ENCODE measurements at regions not wholly inside any gene's neighbourhood (a gene's known extent, or its start where the extent isn't known, plus 50 kb on each side); places are given as distances from the start of the nearest gene placed in this dataset.

DNA sequence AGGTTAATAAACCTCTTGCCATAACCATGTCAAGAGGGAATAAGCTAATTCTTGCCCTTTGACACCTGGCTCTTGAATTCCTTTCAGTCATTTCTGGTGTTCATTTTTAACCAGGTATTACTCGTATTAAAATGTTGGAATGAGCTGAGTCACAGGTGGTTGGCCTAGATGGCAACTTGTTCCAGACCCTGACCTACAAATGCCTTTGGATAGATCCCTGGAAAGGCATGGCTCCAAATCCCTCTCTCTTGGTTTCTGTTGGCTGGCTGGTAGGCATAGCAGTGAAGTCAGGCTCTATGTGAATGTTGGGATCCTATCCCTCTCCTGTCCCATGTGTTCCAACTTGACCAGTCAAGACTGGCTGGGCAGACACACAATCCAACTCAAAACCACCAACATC lies 277.1 kb upstream of the PROK2 start:
- Histone ChIP-seq H2AFZ (ENCODE audit: low read length) (no peak overlapping the region), H3K4ac (replicated peaks; ENCODE audit: insufficient read length, low read depth, low read length) (no peak overlapping the region), H3K4me2 (ENCODE audit: insufficient read depth in 1 of 2, low read depth in 2 of 2, low read length in 2 of 2) (no peak overlapping the region), H3K79me1 (ENCODE audit: low read depth, low read length) (no peaks in the 10 kb centered on the region), H3K14ac (ENCODE audit: insufficient read length) (no peak overlapping the region), H2BK15ac (ENCODE audit: low read length) (no peak overlapping the region), H3K56ac (replicated peaks; ENCODE audit: insufficient read length, low read depth, low read length) (no peak overlapping the region), H4K20me1 (replicated peaks in 1 of 2; ENCODE audit: control insufficient read depth in 1 of 2, insufficient read depth in 2 of 2, low read length in 2 of 2) (no peaks in the 10 kb centered on the region), H3K36me3 (ENCODE audit: control insufficient read depth in 2 of 4, insufficient read depth in 4 of 4, low read length in 3 of 4) (no peaks in the 10 kb centered on the region), H4K5ac (ENCODE audit: insufficient read length, low read depth, low read length) (no peak overlapping the region), H4K8ac (ENCODE audit: extremely low read depth, insufficient read depth, low read length) (no peak overlapping the region), H3K18ac (ENCODE audit: extremely low read depth, low read length) (no peak overlapping the region), H3K23ac (ENCODE audit: insufficient read length) (no peak overlapping the region), H3K4me1 (replicated peaks in 1 of 4; ENCODE audit: control insufficient read depth in 3 of 4, insufficient read depth in 4 of 4, low read length in 3 of 4) (no peaks in the 10 kb centered on the region), H2BK5ac (ENCODE audit: low read depth, low read length) (no peak overlapping the region), H3K9me3 (ENCODE audit: insufficient read depth in 2 of 2, low read depth in 1 of 2, low read length in 1 of 2) (peaks cover 0 to 5% of the 10 kb centered on the region in 2 experiments; a peak in 2 of 4 replicates), H2AK5ac (ENCODE audit: low read depth, low read length) (no peak overlapping the region), H3K27ac (ENCODE audit: low read depth, low read length) (no peak overlapping the region), H3K23me2 (ENCODE audit: low read depth, low read length) (no peaks in the 10 kb centered on the region), H2BK120ac (replicated peaks; ENCODE audit: low read depth, low read length) (no peak overlapping the region), H3K9ac (replicated peaks in 1 of 4; ENCODE audit: extremely low read depth in 1 of 4, low read depth in 3 of 4, low read length in 3 of 4) (no peak overlapping the region), H3K4me3 (ENCODE audit: extremely low read depth in 1 of 4, insufficient read depth in 2 of 4, low read depth in 3 of 4, low read length in 4 of 4) (no peak overlapping the region), H2BK12ac (ENCODE audit: low read depth, low read length) (no peak overlapping the region), H4K91ac (replicated peaks; ENCODE audit: insufficient read length, low read length) (no peak overlapping the region), H3K79me2 (ENCODE audit: control insufficient read depth in 1 of 2, insufficient read depth in 2 of 2, low read length in 2 of 2) (no peaks in the 10 kb centered on the region), H3K27me3 (replicated peaks in 1 of 4; ENCODE audit: control insufficient read depth in 3 of 4, extremely low read depth in 1 of 4, insufficient read depth in 3 of 4, low read length in 3 of 4) (no peaks in the 10 kb centered on the region), H2BK20ac (ENCODE audit: low read length) (no peak overlapping the region)
- ChIA-PET CTCF (ENCODE audit: partially characterized antibody) (interaction anchor here (0.6 to 2.3 kb wide), 4 partner anchors 8 to 868 kb away, joined by 3 to 7 read pairs (median 4); no protein-coding TSS in a partner anchor), POLR2A (ENCODE audit: partially characterized antibody) (no interaction called here)
- TF ChIP-seq TEAD4 (IDR thresholded peaks at IDR 0.05; ENCODE audit: low read depth, low read length), result no peak
- TF ChIP-seq NRF1 (IDR thresholded peaks at IDR 0.05; ENCODE audit: low read depth, low read length), result no peak
- TF ChIP-seq BCL11A (IDR thresholded peaks at IDR 0.05; ENCODE audit: low read depth in 2 of 2, low read length in 2 of 2), result no peak
- no peak for TF ChIP-seq TAF1 (IDR thresholded peaks at IDR 0.05; ENCODE audit: low read depth, low read length)
- no peak for TF ChIP-seq CBX8 (IDR thresholded peaks at IDR 0.05; ENCODE audit: borderline replicate concordance, low read depth, low read length)
- TF ChIP-seq EGR1 (IDR thresholded peaks at IDR 0.05; ENCODE audit: borderline replicate concordance, low read depth, low read length), result no peak
- TF ChIP-seq SIN3A (conservative IDR thresholded peaks at IDR 0.05 in 1 of 2, IDR thresholded peaks at IDR 0.05 in 1 of 2; ENCODE audit: low read depth in 1 of 2, low read length in 2 of 2), result no peak
- TF ChIP-seq CBX5 (IDR thresholded peaks at IDR 0.05; ENCODE audit: low read depth, low read length), result no peak
- no peak for TF ChIP-seq KDM4A (IDR thresholded peaks at IDR 0.05; ENCODE audit: low read depth, low read length, severe bottlenecking)
- no peak for TF ChIP-seq YY1 (IDR thresholded peaks at IDR 0.05; ENCODE audit: low read depth, low read length)
- TF ChIP-seq RAD21 (IDR thresholded peaks at IDR 0.05 in 1 of 2, conservative IDR thresholded peaks at IDR 0.05 in 1 of 2; ENCODE audit: low read depth in 2 of 2, low read length in 2 of 2), result no peak
- 75% methylated on average over 1 of the region's 1 CpG; no CpG with 5 or more reads in 1 of the 2 experiments for WGBS, 2 experiments (ENCODE audit: extremely low coverage in 1 of 2, insufficient coverage in 1 of 2, insufficient read length in 1 of 2, insufficient replicate concordance in 2 of 2, low coverage in 1 of 2, low lambda C conversion rate in 2 of 2, missing lambda C conversion rate in 1 of 2)
- DNase-seq (ENCODE audit: low read depth in 1 of 2, low spot score in 2 of 2) (no peak), FAIRE-seq (no peak)

All from H1 (cell line).